ENCODE measurements at regions not wholly inside any gene's neighbourhood (a gene's known extent, or its start where the extent isn't known, plus 50 kb on each side); places are given as distances from the start of the nearest gene placed in this dataset.

- TF ChIP-seq, protein P1, sequence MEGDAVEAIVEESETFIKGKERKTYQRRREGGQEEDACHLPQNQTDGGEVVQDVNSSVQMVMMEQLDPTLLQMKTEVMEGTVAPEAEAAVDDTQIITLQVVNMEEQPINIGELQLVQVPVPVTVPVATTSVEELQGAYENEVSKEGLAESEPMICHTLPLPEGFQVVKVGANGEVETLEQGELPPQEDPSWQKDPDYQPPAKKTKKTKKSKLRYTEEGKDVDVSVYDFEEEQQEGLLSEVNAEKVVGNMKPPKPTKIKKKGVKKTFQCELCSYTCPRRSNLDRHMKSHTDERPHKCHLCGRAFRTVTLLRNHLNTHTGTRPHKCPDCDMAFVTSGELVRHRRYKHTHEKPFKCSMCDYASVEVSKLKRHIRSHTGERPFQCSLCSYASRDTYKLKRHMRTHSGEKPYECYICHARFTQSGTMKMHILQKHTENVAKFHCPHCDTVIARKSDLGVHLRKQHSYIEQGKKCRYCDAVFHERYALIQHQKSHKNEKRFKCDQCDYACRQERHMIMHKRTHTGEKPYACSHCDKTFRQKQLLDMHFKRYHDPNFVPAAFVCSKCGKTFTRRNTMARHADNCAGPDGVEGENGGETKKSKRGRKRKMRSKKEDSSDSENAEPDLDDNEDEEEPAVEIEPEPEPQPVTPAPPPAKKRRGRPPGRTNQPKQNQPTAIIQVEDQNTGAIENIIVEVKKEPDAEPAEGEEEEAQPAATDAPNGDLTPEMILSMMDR (IDR thresholded peaks at IDR 0.05; ENCODE audit: insufficient read depth, missing control alignments), result no peak
- DNase-seq (ENCODE audit: insufficient read length, low spot score) (no peak), FAIRE-seq (no peak)
Observed at GRCh38 chr1:57518496-57518895, 94.6 kb upstream of the DAB1 start.

GRCh38 chr1:57517587-57518374 is 93.9 kb upstream of the DAB1 start:
- TF ChIP-seq, protein P1 (IDR thresholded peaks at IDR 0.05; ENCODE audit: insufficient read depth, missing control alignments), result no peak
- no peak for DNase-seq (ENCODE audit: insufficient read length, low spot score)
- FAIRE-seq, result no peak

DNA sequence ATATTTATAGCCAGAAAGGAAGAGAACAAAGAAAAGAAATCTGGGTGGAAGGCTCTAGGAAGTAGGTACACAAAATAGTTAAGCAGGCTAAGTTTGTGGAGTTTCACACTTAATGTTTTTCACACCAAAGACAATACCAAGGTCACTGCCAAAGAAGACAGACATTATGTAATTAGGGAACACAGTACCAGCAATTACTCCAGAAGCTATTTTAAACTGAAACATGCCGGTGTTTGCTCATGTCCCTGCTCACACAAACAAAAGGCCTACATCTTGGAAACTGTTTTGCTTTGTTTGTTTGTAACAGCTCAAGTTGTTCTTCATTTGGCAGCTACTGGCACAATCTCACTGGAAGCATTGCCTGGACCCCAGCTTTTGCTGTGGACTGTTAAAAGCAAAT is 88.5 kb upstream of the DAB1 start:
- FAIRE-seq (no peak), DNase-seq (ENCODE audit: insufficient read length, low spot score) (no peak)
- TF ChIP-seq, protein P1 (IDR thresholded peaks at IDR 0.05; ENCODE audit: insufficient read depth, missing control alignments), result no peak

GRCh38 chr1:57506941-57507340 is 83.1 kb upstream of the DAB1 start:
- TF ChIP-seq, protein P1 (IDR thresholded peaks at IDR 0.05; ENCODE audit: insufficient read depth, missing control alignments), result no peak

GRCh38 chr1:57503337-57503736 is 79.5 kb upstream of the DAB1 start:
- TF ChIP-seq, protein P1 (IDR thresholded peaks at IDR 0.05; ENCODE audit: insufficient read depth, missing control alignments), result no peak
- DNase-seq (ENCODE audit: insufficient read length, low spot score), result no peak
- no peak for FAIRE-seq

More at GRCh38 chr1:57506941-57507340, 83.1 kb upstream of the DAB1 start:
- no peak for DNase-seq (ENCODE audit: insufficient read length, low spot score)
- no peak for FAIRE-seq

- TF ChIP-seq, protein P1 (IDR thresholded peaks at IDR 0.05; ENCODE audit: insufficient read depth, missing control alignments), result no peak
- no peak for DNase-seq (ENCODE audit: insufficient read length, low spot score)
- no peak for FAIRE-seq
Observed at GRCh38 chr1:57500136-57500830, 76.4 kb upstream of the DAB1 start.

All from D721Med (cell line).